Suprapubic skin (tissue), 4 donors: ENCODE measurements at regions not wholly inside any gene's neighbourhood (a gene's known extent, or its start where the extent isn't known, plus 50 kb on each side); places are given as distances from the start of the nearest gene placed in this dataset.

Source experiments
- DNase-seq, 2 donors: peaks; one replicate each; pipeline ENCODE4 v3.0.0-alpha.2; 2019; ENCODE audit warnings: low spot score in 2 of 2
- H3K27ac ChIP-seq: fragments of 200-600 bp; sonication (generic); one replicate; pipeline ENCODE4 v1.5.1; 2019
- H3K27me3 ChIP-seq: fragments of 200-600 bp; sonication (generic); one replicate; pipeline ENCODE4 v1.5.1; 2019
- H3K36me3 ChIP-seq: fragments of 200-600 bp; sonication (generic); one replicate; pipeline ENCODE4 v1.5.1; 2019
- H3K4me1 ChIP-seq: fragments of 200-600 bp; sonication (generic); one replicate; pipeline ENCODE4 v1.5.1; 2019
- H3K4me3 ChIP-seq: fragments of 200-600 bp; sonication (generic); one replicate; pipeline ENCODE4 v1.5.1; 2019; ENCODE audit warnings: mild to moderate bottlenecking
- H3K9me3 ChIP-seq: fragments of 200-600 bp; sonication (generic); one replicate; pipeline ENCODE4 v1.5.1; 2019
- EP300 ChIP-seq: sonication (generic); formaldehyde crosslinking; IDR thresholded peaks from one replicate; pipeline ENCODE4 v1.6.1; 2017; ENCODE audit warnings: antibody characterized with exemption
- POLR2A ChIP-seq, 2 donors: fragments of 450-650 bp; IDR thresholded peaks; one replicate each; pipeline ENCODE4 v1.6.1; 2017; ENCODE audit warnings: antibody characterized with exemption in 2 of 2, mild to moderate bottlenecking in 2 of 2, moderate library complexity in 2 of 2
- POLR2AphosphoS5 ChIP-seq, 3 donors: sonication (generic); formaldehyde crosslinking; IDR thresholded peaks; one replicate each; pipeline ENCODE4 v1.6.1; 2017; ENCODE audit warnings: antibody characterized with exemption in 3 of 3
- WGBS: methylation state at CpG from one replicate; pipeline ENCODE4 v1.1.5; 2018; 5-methylcytosine and 5-hydroxymethylcytosine counted together
- TF ChIP-seq, protein P1 (sequence below), 2 donors: fragments of 200-600 bp in 1 of 2; fragments of 450-650 bp in 1 of 2; sonication (generic) in 1 of 2; IDR thresholded peaks; one replicate each; pipeline ENCODE4 v1.5.1; 2016 to 2019; ENCODE audit warnings: antibody characterized with exemption in 2 of 2, mild to moderate bottlenecking in 1 of 2, moderate library complexity in 1 of 2

DNA sequence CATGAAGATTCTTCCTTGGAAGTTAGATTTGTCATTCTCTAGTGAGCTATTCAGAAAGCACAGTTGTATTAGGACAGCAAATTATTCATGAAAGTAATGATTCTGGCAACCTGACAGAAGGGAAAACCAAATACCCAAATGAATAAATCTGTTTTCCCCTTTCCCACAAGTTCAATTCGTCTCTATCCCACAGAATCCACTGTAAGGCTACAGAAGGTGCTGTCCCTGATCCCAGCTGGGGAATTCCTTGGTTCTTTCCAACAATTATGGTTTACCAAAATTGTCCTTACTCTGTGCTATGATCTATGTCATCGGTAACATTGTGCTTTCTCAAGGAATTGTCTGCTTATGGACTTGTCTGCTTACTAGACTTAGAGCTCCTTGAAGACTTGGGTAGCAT, 104.2 kb downstream of the FASLG start:
- WGBS: 48% methylated on average over 2 of the region's 2 CpGs
- TF ChIP-seq POLR2AphosphoS5 (IDR thresholded peaks at IDR 0.05) (no peak), EP300 (no peak)
- TF ChIP-seq, protein P1, sequence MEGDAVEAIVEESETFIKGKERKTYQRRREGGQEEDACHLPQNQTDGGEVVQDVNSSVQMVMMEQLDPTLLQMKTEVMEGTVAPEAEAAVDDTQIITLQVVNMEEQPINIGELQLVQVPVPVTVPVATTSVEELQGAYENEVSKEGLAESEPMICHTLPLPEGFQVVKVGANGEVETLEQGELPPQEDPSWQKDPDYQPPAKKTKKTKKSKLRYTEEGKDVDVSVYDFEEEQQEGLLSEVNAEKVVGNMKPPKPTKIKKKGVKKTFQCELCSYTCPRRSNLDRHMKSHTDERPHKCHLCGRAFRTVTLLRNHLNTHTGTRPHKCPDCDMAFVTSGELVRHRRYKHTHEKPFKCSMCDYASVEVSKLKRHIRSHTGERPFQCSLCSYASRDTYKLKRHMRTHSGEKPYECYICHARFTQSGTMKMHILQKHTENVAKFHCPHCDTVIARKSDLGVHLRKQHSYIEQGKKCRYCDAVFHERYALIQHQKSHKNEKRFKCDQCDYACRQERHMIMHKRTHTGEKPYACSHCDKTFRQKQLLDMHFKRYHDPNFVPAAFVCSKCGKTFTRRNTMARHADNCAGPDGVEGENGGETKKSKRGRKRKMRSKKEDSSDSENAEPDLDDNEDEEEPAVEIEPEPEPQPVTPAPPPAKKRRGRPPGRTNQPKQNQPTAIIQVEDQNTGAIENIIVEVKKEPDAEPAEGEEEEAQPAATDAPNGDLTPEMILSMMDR (IDR thresholded peaks at IDR 0.05): no peak
- no peaks in the 10 kb centered on the region for H3K9me3 ChIP-seq
- H3K36me3 ChIP-seq: no peaks in the 10 kb centered on the region
- DNase-seq: no peak
- no peaks in the 10 kb centered on the region for H3K4me1 ChIP-seq
- no peak overlapping the region for H3K27ac ChIP-seq
- H3K4me3 ChIP-seq: no peak overlapping the region
- H3K27me3 ChIP-seq: no peaks in the 10 kb centered on the region

- WGBS: 57% methylated on average over 3 of the region's 3 CpGs
- no peak for TF ChIP-seq POLR2AphosphoS5 (IDR thresholded peaks at IDR 0.05)
- no peak for TF ChIP-seq POLR2A (IDR thresholded peaks at IDR 0.05)
- TF ChIP-seq, protein P1 (IDR thresholded peaks at IDR 0.05): no peak
- TF ChIP-seq EP300: no peak
- H3K27ac ChIP-seq: no peak overlapping the region
- H3K4me3 ChIP-seq: no peak overlapping the region
- H3K36me3 ChIP-seq: no peaks in the 10 kb centered on the region
- no peak for DNase-seq
- H3K27me3 ChIP-seq: no peaks in the 10 kb centered on the region
- H3K9me3 ChIP-seq: no peaks in the 10 kb centered on the region
- H3K4me1 ChIP-seq: no peaks in the 10 kb centered on the region
Observed at GRCh38 chr1:172764378-172764777, 105.5 kb downstream of the FASLG start.

- Histone ChIP-seq H3K9me3 (no peaks in the 10 kb centered on the region), H3K4me1 (no peaks in the 10 kb centered on the region), H3K36me3 (no peaks in the 10 kb centered on the region), H3K4me3 (no peak overlapping the region), H3K27me3 (no peaks in the 10 kb centered on the region), H3K27ac (no peak overlapping the region)
- no peak for DNase-seq
- WGBS: 91% methylated on average over 4 of the region's 4 CpGs
- no peak for TF ChIP-seq POLR2AphosphoS5 (IDR thresholded peaks at IDR 0.05)
- no peak for TF ChIP-seq POLR2A (IDR thresholded peaks at IDR 0.05)
- TF ChIP-seq, protein P1 (IDR thresholded peaks at IDR 0.05): no peak
- no peak for TF ChIP-seq EP300
Observed at GRCh38 chr1:172766462-172766861, 107.6 kb downstream of the FASLG start.

GRCh38 chr1:172770071-172770470, 111.2 kb downstream of the FASLG start:
- no peaks in the 10 kb centered on the region for H3K4me1 ChIP-seq
- WGBS: 93% methylated on average over 1 of the region's 1 CpG

GRCh38 chr1:172774561-172774960, 115.7 kb downstream of the FASLG start:
- WGBS: 94% methylated on average over 3 of the region's 3 CpGs
- Histone ChIP-seq H3K4me3 (no peak overlapping the region), H3K36me3 (no peaks in the 10 kb centered on the region), H3K27me3 (no peaks in the 10 kb centered on the region), H3K27ac (no peak overlapping the region), H3K9me3 (no peaks in the 10 kb centered on the region), H3K4me1 (peaks cover 2% of the 10 kb centered on the region)
- no peak for DNase-seq
- TF ChIP-seq, protein P1 (IDR thresholded peaks at IDR 0.05): no peak
- TF ChIP-seq POLR2AphosphoS5 (IDR thresholded peaks at IDR 0.05) (no peak), EP300 (no peak), POLR2A (IDR thresholded peaks at IDR 0.05) (no peak)

More at GRCh38 chr1:172770071-172770470, 111.2 kb downstream of the FASLG start:
- Histone ChIP-seq H3K9me3 (no peaks in the 10 kb centered on the region), H3K4me3 (no peak overlapping the region), H3K27ac (no peak overlapping the region), H3K36me3 (no peaks in the 10 kb centered on the region), H3K27me3 (no peaks in the 10 kb centered on the region)
- DNase-seq: no peak
- TF ChIP-seq EP300 (no peak), POLR2A (IDR thresholded peaks at IDR 0.05) (no peak), POLR2AphosphoS5 (IDR thresholded peaks at IDR 0.05) (no peak)
- TF ChIP-seq, protein P1 (IDR thresholded peaks at IDR 0.05): no peak
